ENCODE measurements at regions not wholly inside any gene's neighbourhood (a gene's known extent, or its start where the extent isn't known, plus 50 kb on each side); places are given as distances from the start of the nearest gene placed in this dataset.
"Not testable (repeated sequence)": the region's sequence is repeated elsewhere in the genome, so short reads cannot be mapped to it uniquely, and the experiment has no call there.

- DNase-seq (ENCODE audit: low read depth in 1 of 2, low spot score in 2 of 2), result not testable (repeated sequence)
Observed at GRCh38 chr1:149244621-149245020, 141.3 kb upstream of the NBPF9 start.

GRCh38 chr1:149246212-149246611 lies 142.9 kb upstream of the NBPF9 start:
- not testable (repeated sequence) for H3K4me3 ChIP-seq; H3K9me3 ChIP-seq (replicated peaks); H3K27ac ChIP-seq; DNase-seq (ENCODE audit: low read depth in 1 of 2, low spot score in 2 of 2); H3K4me1 ChIP-seq (replicated peaks); H3K36me3 ChIP-seq; H3K27me3 ChIP-seq (replicated peaks)

More at GRCh38 chr1:149244621-149245020, 141.3 kb upstream of the NBPF9 start:
- not testable (repeated sequence) for H3K4me1 ChIP-seq (replicated peaks); H3K9me3 ChIP-seq (replicated peaks); H3K27ac ChIP-seq; H3K27me3 ChIP-seq (replicated peaks); H3K36me3 ChIP-seq; H3K4me3 ChIP-seq

DNA sequence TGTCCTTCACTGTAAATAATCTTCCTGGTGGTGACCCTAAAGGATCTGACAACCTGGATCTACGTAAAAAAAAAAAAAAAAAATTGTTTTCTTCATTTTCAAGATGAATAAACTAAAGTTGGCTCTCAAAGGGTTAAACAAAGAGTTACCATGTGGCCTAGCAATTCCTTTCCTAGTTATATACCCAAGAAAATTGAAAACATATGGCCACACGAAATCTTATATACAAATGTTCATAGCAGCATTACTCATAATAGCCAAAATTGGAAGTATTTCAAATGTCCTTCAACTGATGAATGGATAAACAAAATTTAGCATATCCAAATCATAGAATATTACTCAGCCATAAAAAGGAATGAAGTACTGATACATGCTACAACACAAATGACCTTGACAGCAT lies 145.3 kb upstream of the NBPF9 start:
- not testable (repeated sequence) for H3K4me1 ChIP-seq (replicated peaks); H3K4me3 ChIP-seq; H3K9me3 ChIP-seq (replicated peaks); DNase-seq (ENCODE audit: low read depth in 1 of 2, low spot score in 2 of 2); H3K27ac ChIP-seq; H3K36me3 ChIP-seq; H3K27me3 ChIP-seq (replicated peaks)

DNA sequence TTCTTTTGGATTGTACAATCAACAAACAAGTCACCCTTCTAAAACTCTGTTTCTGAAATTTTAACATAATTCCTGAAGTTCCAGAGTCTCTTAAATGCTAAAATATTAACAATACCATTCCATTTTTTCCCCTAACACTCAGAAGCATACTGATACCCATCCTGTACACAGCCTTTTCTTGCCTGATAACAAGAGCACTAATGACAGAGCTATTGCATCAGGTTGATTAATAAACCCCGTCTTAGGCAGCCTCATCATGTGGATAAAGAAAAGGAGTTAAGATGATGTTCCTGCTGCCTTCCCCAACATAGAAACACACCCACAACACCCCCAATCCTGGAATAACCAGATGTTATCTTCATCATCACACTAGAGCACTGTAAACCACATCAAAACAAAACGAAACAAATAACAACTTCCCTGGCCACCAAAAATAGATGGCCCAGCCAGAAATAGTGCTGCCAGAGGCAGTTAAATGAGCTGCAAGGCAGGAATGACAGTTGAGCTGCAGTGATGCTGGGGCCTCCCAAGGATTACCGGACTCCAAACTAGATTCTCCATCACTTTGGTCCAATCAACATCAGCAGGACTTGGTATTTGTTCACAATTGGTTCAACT lies 146.6 kb upstream of the NBPF9 start:
- not testable (repeated sequence) for H3K36me3 ChIP-seq; H3K27ac ChIP-seq; DNase-seq (ENCODE audit: low read depth in 1 of 2, low spot score in 2 of 2); H3K9me3 ChIP-seq (replicated peaks); H3K4me3 ChIP-seq; H3K27me3 ChIP-seq (replicated peaks); H3K4me1 ChIP-seq (replicated peaks)

- H3K27ac ChIP-seq; H3K27me3 ChIP-seq (replicated peaks); H3K4me1 ChIP-seq (replicated peaks); DNase-seq (ENCODE audit: low read depth in 1 of 2, low spot score in 2 of 2); H3K36me3 ChIP-seq; H3K4me3 ChIP-seq; H3K9me3 ChIP-seq (replicated peaks): not testable (repeated sequence)
Observed at GRCh38 chr1:149254894-149255847, 151.8 kb upstream of the NBPF9 start.

DNA sequence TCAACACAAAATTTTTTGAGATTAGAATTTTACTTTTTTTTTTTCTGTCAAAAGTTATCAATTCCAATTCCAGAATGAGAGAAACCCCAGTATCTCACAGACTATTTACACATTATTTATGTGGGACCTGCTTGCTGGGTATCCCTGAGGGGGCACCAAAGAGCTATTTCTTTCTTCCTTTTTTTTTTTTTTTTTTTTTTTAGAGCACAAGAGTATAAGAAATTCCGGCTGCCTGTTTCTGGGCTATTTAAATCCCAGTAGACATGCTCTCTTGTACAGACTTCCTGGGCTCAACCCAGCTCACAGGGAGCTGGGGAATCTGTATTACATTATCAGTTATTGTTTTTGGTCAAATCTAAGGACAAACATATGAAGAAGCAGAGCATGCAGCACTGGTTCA lies 156.9 kb upstream of the NBPF9 start:
- H3K9me3 ChIP-seq (replicated peaks); H3K27ac ChIP-seq; H3K36me3 ChIP-seq; H3K4me1 ChIP-seq (replicated peaks); H3K27me3 ChIP-seq (replicated peaks); H3K4me3 ChIP-seq; DNase-seq (ENCODE audit: low read depth in 1 of 2, low spot score in 2 of 2): not testable (repeated sequence)

DNA sequence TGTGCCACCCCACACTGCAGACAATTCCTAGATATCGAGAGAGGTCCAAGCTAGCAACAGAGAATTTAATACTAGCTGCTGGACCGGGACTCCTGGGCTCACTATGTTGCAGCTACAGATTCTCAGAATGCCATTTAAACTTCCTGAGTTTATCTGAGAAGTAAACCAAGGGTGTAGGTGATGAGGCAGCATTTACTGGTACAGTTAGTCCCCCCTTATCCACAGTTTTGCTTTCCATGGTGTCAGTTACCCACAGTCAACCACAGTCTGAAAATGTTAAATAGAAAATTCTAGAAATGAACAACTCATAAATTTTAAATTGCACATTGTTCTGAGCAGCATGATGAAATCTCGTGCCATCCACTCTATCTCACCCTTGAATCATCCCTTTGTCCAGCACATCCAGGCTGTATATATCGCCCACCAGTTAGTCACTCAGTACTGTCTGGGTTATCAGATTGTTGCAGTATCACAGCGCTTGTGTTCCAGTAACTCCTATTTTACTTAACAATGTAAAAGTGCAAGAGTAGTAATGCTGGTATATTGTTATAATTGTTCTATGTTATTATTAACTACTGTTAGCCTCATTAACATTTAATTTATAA lies 157.5 kb upstream of the NBPF9 start:
- H3K27ac ChIP-seq; H3K4me3 ChIP-seq; H3K4me1 ChIP-seq (replicated peaks); H3K36me3 ChIP-seq; H3K27me3 ChIP-seq (replicated peaks); H3K9me3 ChIP-seq (replicated peaks); DNase-seq (ENCODE audit: low read depth in 1 of 2, low spot score in 2 of 2): not testable (repeated sequence)

DNA sequence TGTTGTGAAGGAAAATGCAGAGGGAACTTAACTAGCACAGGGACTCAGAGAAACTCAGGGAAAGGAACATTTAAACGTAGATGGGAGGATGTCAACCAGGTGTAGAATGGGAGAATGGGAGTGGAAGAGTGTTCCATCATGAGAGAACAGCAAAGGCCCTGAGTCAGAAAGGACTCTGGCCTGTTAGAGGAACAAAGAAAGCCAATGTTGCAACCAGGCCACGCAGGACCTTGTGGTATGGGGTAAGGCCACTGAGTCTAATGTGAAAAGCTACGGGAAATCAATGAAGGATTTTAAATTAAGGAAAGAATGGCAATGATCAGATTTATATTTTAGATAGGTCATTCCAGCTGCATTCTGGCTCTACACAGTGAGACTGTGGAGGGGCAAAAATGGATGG lies 163.9 kb upstream of the NBPF9 start:
- not testable (repeated sequence) for H3K4me3 ChIP-seq; DNase-seq (ENCODE audit: low read depth in 1 of 2, low spot score in 2 of 2); H3K27me3 ChIP-seq (replicated peaks); H3K4me1 ChIP-seq (replicated peaks); H3K9me3 ChIP-seq (replicated peaks); H3K36me3 ChIP-seq; H3K27ac ChIP-seq

GRCh38 chr1:149269001-149269702 lies 165.8 kb upstream of the NBPF9 start:
- DNase-seq (ENCODE audit: low read depth in 1 of 2, low spot score in 2 of 2); H3K27me3 ChIP-seq (replicated peaks); H3K4me1 ChIP-seq (replicated peaks): not testable (repeated sequence)

GRCh38 chr1:149269833-149270232 lies 166.5 kb upstream of the NBPF9 start:
- not testable (repeated sequence) for H3K36me3 ChIP-seq; H3K27me3 ChIP-seq (replicated peaks); H3K4me3 ChIP-seq; H3K4me1 ChIP-seq (replicated peaks); H3K9me3 ChIP-seq (replicated peaks); DNase-seq (ENCODE audit: low read depth in 1 of 2, low spot score in 2 of 2); H3K27ac ChIP-seq

More at GRCh38 chr1:149269001-149269702, 165.8 kb upstream of the NBPF9 start:
- H3K4me3 ChIP-seq; H3K36me3 ChIP-seq; H3K9me3 ChIP-seq (replicated peaks); H3K27ac ChIP-seq: not testable (repeated sequence)

GRCh38 chr1:149274493-149274892 lies 171.1 kb upstream of the NBPF9 start:
- not testable (repeated sequence) for DNase-seq (ENCODE audit: low read depth in 1 of 2, low spot score in 2 of 2); H3K36me3 ChIP-seq; H3K4me1 ChIP-seq (replicated peaks); H3K27ac ChIP-seq; H3K27me3 ChIP-seq (replicated peaks); H3K4me3 ChIP-seq; H3K9me3 ChIP-seq (replicated peaks)

- H3K4me3 ChIP-seq; H3K27me3 ChIP-seq (replicated peaks); H3K4me1 ChIP-seq (replicated peaks); H3K27ac ChIP-seq; DNase-seq (ENCODE audit: low read depth in 1 of 2, low spot score in 2 of 2); H3K9me3 ChIP-seq (replicated peaks); H3K36me3 ChIP-seq: not testable (repeated sequence)
Observed at GRCh38 chr1:149275802-149276201, 172.5 kb upstream of the NBPF9 start.

- DNase-seq (ENCODE audit: low read depth in 1 of 2, low spot score in 2 of 2); H3K27me3 ChIP-seq (replicated peaks); H3K4me3 ChIP-seq; H3K4me1 ChIP-seq (replicated peaks); H3K27ac ChIP-seq; H3K36me3 ChIP-seq; H3K9me3 ChIP-seq (replicated peaks): not testable (repeated sequence)
Observed at GRCh38 chr1:149276496-149276895, 173.1 kb upstream of the NBPF9 start.

- H3K9me3 ChIP-seq (replicated peaks); H3K27ac ChIP-seq; H3K4me3 ChIP-seq; H3K36me3 ChIP-seq; H3K27me3 ChIP-seq (replicated peaks); H3K4me1 ChIP-seq (replicated peaks); DNase-seq (ENCODE audit: low read depth in 1 of 2, low spot score in 2 of 2): not testable (repeated sequence)
Observed at GRCh38 chr1:149278156-149278555, 174.8 kb upstream of the NBPF9 start.

All from SJSA1 (cell line).